Hindlimb muscle (tissue), 1 donor: ENCODE measurements at regions not wholly inside any gene's neighbourhood (a gene's known extent, or its start where the extent isn't known, plus 50 kb on each side); places are given as distances from the start of the nearest gene placed in this dataset.

Source experiments
- DNase-seq: peaks from one replicate; pipeline ENCODE4 v3.0.0-alpha.2; 2013

DNA sequence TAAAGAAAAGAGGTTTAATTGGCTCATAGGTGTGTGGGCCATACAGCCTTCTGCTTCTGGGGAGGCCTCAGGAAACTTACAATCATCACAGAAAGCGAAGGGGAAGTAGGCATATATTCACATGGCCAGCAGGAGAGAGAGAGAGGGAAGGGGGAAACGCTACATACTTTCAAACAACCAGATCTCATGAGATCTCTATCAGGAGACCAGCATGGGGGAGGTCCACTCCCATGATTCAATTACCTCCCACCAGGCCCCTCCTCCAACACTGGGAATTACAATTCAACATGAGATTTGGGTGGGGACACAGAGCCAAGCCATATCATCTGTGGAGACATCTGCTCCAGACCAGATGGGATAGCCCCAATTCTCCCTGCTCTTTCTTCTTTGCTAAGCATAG is 866.0 kb downstream of the BRD1 start:
- no peak for DNase-seq

DNA sequence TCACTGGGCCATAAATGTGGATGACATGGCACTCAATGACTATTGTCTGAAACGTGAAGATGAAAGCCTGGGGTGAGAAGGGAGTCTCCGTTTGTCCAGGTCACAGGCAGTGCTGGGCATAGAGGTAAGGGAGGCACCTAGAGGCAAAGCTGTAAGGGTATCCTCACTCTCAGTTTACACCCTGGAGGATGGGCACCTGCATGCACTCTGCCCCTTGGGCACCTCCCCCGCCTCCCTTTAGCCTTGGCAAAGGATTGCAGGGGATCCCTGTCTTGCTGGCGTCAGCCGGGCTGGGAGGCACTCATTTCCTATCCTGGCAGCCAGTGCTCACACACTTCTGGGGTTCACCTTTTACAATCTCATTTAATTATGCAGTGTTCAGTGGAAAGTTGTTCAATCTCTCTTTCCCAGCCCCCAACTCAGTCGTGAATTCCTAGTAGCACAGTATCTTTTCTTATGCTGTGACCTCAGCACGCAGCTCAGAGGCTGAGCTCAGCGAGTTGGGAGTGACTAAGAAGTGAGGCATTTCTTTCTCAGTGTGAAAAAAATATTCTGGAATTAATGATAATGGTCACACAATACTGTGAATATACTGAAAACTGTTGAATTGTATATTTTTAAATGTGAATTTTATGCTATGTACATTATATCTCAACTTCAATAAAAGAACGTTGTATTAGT is 866.6 kb downstream of the BRD1 start:
- no peak for DNase-seq

DNA sequence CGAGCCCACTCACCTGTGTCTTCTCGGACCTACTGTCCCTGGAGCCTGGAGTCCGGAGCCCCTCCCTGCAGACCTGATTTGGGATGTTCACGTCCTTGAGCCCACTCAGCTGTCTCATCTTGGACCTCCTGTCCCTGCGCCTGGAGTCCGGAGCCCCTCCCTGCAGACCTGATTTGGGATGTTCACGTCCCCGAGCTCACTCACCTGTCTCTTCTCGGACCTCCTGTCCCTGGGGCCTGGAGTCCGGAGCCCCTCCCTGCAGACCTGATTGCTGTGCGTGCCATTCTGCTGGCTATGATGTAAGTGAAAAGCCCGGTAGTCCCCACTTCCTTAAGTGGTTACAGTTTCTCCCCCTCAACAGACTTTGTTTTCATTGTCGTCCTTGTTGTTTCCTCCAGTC is 867.1 kb downstream of the BRD1 start:
- no peak for DNase-seq

DNA sequence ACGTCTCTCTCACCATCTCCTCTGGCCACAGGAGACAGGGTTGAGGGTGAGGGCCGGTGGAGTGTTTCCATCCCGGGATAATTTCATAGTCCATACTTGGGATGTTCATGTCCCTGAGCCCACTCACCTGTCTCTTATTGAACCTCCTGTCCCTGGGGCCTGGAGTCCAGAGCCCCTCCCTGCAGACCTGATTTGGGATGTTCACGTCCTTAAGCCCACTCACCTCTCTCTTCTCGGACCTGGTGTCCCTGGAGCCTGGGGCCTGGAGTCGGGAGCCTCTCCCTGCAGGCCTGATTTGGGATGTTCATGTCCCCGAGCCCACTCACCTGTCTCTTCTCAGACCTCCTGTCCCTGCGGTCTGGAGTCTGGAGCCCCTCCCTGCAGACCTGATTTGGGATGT is 868.2 kb downstream of the BRD1 start:
- no peak for DNase-seq

DNA sequence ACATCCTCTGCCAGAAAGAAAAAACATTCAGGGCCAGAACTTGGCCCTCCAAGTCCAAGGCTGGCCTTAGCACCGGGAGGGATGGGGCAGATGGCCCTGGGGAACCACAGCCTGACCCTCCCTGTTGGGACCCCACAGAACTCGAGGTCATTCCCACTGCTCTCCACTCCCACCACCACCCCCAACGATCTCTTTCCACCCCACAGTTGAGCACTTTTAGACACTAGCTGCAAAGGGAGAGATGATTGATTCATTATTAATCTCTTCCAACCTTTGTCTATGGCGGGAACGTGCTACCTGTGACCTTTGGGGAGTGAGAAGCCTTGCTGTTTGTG is 869.7 kb downstream of the BRD1 start:
- DNase-seq, result no peak

DNA sequence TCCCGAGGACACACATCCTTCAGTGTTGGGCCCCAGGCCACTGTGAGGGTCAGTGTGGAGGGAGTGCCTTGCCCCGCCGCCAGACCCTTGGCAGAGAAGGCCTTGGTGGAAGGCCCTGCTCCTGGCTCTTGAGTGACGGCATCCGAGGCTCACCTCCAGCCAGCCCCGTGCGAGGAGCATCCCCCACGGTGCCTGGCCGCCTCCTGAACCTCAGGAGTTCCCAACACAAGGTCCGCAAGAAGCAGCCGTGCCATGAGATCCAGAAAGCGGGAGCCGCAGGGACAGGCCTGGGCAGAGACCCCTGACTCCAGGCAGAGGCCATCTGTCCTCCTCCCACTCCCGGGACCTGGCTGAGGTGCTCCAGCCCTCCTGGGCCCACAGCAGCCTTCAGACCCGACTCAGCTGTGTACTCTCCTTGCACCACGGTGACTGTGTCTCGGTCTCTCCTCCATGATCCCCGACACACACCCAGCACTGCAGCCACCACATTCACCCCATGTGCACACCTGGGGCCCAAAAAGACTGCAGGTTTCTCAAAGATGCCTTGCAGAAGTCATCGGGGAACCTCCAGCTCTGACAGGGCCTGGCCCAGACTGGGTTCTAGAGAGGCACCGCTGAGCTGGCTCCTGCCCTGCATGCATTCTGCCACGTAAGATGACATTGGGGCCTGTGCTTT is 870.2 kb downstream of the BRD1 start:
- no peak for DNase-seq

DNA sequence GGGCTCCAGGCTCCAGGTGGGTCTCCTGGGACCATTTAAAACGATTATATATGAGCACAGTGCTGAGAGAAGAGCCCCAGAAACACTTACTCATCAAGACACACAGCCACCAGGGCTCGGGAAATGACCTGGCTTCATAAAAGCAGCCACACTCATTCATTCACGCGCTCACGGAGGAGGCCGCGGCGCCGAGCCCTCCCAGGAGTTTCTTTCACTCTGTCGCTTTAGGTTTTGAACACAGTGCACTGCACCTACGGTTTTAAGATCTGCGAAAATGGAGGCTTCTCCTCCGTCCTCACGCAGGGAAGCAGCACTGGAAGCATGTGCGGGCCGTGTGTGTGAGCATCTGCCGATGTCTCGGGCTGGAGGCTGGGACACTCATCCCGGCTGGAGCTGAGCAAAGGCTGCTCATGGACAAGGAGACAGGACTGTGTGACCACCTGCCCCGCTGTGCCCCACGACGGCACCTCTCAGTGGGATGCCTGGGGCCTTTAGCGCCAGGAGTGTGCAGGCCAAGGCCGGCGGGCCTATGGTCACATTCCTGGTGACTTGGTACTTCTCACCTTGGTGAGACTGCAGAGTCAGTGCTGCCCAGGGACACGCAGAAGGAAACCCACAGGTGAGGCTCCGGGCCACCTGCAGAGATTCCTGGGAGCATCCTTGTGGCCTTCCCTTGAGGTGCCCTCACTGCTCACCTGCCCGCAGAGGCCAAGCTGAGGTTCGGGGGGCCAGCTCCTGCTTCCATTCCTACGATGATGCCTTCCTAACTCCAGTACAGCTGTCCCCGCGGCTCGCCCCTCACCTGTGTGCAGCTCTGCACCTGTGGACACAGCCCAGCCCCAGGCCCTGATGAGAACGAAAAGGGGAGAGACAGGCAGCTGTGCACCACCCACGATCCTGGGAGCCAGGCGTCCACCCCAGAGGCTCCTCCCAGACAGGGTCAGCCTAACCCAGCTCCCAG is 872.0 kb downstream of the BRD1 start:
- DNase-seq, result no peak

DNA sequence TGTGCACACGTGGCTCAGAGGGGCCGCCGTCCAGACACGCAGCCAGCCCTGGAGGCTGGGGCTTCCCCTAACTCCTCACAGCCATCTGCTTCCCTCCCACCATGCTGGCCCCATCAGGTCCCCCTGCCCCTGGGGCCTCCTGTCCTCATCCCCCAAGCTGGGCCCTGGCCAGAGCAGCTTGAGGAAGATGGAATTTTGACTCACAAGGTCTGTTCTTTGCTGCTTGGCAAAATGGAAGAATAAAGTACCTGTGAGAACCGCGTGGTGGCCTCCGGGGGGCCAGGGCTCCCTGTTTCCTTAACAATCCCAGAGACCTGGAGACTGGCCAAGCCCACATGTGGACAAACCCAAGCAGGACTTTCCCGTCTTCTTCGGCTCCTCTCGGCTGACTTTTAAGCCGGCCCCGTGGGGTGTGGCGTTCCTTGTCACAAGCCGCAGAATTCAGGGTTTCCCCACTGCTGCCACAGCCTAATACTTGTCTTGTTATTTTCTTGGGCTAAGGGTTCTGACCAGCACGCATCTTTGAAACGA is 872.8 kb downstream of the BRD1 start:
- peak; percentile 29 for DNase-seq

DNA sequence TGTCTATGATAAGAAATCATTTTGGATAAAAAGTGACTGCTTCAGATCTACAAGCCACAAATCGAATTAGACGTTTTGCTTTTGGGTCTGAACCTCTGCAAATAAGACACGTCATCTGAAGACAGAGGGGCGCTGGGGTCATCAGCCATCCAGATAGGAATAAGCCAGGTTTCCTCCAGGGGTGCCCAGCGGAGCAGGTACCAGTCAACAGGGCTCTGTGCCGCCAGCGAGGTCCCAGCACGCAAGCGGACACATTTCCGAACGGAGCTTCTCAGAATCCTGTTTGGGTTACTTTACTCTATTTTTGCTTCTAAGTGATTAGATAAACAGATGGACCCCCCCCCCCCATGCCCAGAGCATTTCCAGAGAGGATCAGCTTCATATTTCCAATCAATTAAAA is 873.8 kb downstream of the BRD1 start:
- DNase-seq, result no peak

DNA sequence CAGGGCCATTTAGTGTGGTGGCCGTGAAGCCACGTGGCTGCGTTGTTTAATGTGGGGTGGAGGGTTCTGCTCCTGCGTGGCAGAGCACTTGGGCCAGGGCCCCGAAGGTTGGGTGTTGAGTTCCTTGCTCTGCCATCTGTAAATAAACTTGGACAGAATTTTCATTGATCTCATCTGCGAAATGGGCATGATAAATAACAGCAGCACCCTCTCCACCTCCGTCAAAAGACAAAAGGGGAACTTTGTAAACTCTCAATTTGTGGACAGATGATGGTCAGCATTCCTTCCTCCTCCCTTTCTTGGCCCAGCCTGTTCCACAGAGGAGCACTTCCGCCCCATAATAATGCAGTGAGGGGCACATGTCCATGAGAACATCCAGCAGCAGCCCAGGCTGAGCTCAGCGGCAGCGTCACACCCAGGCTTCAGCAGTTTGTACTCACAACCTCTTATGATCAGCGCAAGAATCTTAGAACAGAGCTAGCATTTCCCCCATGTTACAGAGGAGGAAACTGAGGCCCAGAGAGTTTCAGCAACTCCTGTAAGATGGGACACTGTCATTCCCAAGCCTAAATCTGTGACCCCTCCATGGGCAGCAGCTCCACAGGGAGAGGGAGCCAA is 874.5 kb downstream of the BRD1 start:
- no peak for DNase-seq

DNA sequence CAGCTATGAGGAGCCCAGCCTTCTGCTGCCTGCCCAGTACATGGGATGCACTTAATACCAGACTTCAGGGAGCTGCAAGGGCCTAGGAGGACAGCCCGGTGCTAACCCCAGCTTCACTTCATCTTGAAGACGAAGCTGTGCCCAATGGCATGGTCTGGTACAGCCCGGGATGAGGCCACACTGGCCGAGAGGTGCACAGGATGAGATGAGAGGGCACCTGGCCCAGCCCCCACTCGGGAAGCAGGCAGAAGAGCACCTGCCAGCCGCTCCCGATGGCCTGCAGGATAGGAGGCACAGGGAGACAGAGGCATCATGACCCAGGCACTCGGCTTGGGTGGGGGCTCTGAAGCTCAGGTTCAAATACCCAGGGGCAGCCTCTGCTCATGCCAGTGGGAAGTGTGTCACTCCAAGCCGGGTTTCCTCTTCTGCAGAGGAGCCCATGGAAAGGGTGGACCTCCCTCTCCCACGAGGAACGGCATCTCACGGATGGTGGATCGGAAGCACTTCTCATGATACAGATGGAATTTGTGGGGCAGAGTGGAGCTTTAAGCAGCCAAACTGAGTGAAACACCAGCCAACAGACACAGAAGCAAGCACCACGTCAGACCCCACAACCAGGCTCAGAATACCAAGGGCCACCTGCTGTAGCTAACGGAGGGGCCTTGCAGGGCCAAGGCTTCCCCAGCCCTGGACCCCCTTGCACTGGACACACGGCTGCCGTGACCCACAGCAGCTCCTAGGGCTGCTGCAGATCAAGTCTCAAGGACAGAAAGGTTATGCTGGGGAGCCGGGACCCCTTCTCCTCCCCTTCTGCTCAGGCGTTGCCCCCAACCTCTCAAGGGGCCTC is 875.2 kb downstream of the BRD1 start:
- DNase-seq, result no peak

DNA sequence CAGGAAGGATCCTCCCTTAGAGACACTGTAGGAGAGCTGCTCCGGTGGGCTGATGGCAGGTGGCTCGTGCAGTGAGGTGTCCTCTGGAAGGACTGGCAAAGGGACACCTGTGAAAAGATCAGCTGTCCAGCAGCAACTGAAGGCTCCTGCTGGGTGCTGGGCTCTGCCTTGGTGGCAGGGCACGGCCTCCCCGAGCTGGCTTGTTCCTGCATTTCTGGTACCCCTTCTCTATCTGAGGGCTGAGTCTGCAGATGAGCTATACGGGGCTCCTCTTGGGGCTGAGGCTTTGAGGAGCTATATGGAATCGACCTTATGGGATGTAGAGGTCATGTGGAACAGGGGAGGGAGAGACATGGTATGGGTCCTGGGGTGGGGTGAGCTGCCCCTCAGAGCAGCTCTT is 875.8 kb downstream of the BRD1 start:
- DNase-seq, result no peak

DNA sequence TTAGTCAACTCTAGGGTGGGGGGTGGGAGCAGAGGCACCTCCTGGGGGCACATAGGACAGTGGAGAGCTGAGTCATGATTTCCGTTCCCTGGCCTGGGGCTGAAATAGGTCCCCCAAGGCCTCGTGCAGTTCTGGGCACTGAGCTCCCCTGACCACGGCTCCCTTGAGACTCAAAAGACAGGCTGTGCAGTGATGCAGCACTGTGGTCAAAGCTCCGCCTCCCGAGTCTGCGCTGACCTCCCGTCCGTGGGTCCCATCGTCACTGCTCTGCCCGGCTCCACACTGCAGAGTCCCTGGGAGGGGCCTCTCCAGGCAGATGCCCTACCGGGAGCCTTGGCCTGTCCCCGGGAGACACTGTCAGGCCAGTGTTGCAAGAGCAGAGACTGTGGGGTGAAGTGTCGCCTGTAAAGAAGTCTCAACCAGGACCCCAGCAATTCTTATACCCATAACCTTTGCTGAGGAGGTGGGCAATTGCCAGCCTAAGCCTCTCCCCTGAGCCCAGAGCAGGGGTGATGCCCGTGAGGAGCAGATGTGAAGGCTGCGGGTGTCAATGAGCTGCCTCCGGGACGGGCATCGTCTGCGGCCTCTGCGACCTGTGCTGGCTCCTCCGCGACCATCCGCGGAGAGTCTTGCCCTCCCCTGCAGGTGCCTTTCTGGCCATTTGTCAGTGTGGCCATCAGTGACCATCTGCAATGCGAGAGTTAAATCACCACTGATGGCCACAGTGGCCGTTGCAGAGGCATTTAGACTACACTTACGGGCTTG is 877.3 kb downstream of the BRD1 start:
- no peak for DNase-seq

DNA sequence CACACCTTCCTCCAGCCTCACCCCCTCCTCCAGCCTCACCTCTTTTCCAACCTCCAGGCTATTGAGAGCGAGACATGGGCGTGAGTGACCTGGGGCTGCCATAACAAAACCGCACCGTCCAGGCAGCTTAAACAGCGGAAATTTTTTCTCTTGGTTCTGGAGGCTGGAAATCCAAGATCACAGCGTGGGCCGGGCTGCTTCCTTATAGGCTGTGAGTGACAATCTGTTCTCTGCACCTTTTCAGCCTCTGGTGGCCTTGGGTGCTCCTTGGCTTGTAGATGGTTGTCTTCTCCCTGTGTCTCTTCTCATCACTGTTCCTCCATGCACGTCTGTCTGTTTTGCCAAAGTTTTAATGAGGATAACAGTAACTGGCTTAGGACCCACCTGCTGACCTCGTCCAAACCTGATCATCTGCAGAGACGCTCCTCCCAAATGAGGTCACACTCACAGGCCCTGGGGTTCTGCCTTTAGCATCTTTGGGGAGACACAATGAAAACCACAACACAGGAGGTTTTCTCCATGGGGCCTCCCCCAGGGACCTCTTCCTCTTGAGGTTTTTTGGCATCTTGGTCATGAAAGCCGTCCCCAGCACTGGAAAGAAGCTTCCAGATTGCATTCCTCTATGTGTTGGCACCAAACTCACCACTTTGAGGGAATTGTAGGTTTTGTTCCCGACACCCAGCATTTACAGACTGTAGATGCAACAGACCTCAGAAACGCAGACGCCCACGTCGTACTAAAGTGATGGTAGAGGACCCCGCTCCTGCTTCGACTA is 878.1 kb downstream of the BRD1 start:
- no peak for DNase-seq

DNA sequence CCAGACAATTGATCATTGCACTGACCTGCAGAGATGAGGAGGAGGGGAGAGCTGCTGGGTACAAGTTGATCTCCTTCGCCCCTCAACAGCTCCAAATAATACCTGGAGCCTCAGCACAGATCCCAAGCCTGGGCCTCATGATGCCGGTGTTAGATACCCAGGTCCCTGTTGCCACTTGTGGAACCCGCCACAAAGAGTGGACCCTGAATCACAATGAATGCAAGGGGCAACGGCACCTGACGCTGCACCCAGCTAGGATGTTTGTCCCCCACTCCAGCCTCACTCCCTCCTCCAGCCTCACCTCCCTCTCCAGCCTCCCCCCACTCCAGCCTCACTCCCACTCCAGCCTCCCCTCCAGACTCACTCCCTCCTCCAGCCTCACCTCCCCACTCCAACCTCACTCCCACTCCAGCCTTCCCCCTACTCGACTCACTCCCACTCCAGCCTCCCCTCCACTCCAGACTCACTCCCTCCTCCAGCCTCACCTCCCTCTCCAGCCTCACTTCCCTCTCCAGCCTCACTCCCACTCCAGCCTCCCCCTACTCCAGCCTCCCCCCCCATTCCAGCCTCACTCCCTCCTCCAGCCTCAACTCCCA is 879.0 kb downstream of the BRD1 start:
- no peak for DNase-seq

DNA sequence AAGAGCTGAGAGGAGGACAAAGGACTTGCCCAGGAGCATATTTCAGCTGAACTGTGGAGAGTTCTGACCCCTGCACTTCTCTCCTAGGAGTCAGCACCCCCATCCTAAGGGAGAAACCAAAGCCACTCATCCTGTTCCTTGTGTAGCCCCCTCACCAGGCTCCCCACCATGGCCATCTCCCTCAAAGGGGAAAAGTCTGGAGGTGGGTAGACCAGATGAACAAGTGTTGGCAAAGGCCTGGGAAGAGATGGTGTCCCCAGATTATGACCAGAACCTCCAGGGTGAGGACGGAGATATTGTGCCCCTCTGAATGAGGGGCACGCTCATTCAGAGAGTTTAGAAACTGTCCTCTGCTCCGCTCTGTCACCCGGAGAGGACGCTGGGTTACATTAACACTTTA is 880.0 kb downstream of the BRD1 start:
- DNase-seq, result no peak

DNA sequence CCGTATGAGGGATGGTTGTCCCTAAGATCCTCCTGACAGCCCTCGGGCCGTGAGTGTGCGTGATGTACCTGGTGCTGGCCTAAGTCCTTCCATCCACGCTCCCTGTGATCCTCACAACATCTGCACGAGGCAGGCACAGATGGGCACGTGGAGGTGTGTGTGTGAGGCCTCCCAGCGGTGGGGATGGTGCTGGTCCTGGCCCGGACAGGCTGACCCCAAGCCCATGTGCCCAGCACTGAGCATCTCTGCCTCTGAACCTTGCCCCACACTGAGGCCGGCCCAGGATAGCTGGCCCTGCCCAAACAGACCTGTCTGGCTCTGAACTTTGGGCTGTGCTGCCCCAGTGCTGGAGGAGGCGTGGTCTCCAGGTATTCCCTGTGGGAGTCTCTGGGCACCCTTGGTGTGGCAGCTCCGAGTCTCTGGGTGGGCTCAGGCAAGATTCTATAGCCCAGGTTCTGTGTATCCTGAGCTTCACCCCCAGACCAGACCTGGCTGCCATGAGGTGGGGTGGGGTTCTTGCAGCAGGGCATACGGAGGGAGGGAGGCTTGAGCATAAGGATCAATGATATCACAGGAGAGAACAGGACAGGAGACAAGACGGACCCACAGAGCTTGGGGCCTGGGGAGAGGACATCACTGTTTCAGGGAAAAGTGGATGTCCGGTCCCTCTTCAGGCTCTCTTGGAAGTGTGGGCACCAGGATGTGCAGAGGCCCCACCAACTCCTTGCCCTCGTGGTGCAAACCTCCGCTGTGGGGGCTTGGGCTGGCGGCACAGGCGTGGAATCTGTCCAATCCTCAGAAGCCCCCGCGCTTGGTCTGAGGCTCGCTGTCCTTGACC is 881.8 kb downstream of the BRD1 start:
- no peak for DNase-seq

DNA sequence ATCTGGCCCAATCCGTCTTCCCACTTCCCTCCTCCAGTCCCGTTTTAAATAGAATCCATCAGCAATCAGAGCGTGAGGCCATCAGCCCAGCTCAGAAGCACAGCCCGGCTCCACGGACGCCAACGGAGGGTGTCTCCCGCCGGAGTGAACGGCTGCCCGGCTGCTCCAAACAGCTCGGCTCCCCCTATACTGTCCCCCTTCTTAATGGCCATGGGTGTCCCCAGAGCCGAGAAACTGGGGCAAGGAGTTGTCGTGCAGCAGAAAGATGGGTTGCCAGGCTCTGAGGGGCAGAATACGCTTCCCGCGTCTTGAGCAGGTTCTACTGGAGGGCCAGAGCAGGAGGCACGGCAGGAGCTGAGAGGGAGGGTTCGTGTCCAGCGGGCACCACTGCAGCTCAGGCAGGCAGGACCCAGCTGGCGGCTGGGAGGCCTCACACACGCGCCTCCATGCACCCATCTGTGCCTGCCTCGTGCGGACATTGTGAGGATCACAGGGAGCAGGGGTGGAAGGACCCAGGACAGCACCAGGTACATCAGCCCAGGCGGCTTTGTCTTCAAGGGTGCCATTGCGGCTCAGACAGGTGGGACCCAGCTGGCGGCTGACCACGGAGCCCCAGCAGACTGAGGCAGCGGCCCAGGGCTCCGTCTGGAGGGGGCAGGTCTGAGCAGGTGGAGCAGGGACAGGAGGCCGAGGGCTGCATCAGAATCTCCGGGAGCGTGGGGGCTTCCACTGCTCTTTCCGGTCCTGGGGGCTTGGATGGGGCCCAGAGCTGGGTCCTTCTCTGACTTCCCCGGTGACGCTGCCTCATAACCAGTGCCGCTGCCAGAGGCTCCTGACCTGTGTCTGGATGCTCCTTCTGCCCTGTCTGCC is 882.7 kb downstream of the BRD1 start:
- no peak for DNase-seq
